ENCODE measurements at regions not wholly inside any gene's neighbourhood (a gene's known extent, or its start where the extent isn't known, plus 50 kb on each side); places are given as distances from the start of the nearest gene placed in this dataset.
"Not testable (repeated sequence)": the region's sequence is repeated elsewhere in the genome, so short reads cannot be mapped to it uniquely, and the experiment has no call there.

DNA sequence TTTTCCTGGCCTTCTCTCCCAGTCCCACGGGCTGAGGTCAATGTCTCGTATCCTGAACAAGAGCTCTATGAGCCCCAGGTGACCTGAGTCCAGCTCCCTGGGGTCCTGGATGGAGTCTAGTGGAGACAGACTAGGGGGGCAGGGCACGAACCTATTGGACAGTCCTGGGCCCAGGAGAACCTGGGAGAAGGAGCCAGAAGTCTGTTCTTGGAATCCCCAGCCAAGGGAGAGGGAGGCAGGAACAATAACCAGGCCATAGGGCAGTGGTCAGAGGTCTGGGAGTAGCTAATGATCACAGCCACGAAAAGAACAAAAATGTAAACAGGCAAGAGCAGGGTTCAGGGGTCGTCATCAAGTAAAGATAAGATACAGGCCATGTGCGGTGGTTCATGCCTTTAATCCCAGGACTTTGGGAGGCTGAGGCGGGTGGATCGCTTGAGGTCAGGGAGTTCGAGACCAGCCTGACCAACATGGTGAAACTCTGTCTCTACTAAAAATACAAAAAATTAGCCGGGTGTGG lies 60.8 kb downstream of the COPRS start:
- H3K27ac ChIP-seq, result no peak overlapping the region
- in situ Hi-C loops (cut with HindIII; ENCODE audit: low pct_ligation_motif_present, low sequenced_read_pairs), result no loop called here
- no peaks in the 10 kb centered on the region for H3K36me3 ChIP-seq (replicated peaks)
- TF ChIP-seq, protein P1, sequence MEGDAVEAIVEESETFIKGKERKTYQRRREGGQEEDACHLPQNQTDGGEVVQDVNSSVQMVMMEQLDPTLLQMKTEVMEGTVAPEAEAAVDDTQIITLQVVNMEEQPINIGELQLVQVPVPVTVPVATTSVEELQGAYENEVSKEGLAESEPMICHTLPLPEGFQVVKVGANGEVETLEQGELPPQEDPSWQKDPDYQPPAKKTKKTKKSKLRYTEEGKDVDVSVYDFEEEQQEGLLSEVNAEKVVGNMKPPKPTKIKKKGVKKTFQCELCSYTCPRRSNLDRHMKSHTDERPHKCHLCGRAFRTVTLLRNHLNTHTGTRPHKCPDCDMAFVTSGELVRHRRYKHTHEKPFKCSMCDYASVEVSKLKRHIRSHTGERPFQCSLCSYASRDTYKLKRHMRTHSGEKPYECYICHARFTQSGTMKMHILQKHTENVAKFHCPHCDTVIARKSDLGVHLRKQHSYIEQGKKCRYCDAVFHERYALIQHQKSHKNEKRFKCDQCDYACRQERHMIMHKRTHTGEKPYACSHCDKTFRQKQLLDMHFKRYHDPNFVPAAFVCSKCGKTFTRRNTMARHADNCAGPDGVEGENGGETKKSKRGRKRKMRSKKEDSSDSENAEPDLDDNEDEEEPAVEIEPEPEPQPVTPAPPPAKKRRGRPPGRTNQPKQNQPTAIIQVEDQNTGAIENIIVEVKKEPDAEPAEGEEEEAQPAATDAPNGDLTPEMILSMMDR (IDR thresholded peaks at IDR 0.05; ENCODE audit: low read depth, low read length, missing control alignments), result no peak
- no peak for DNase-seq
- no peak overlapping the region for H3K4me3 ChIP-seq (ENCODE audit: low read depth, low read length)
- no peaks in the 10 kb centered on the region for H3K27me3 ChIP-seq (replicated peaks)

GRCh38 chr17:31795941-31796340 lies 63.1 kb downstream of the COPRS start:
- in situ Hi-C loops (cut with HindIII; ENCODE audit: low pct_ligation_motif_present, low sequenced_read_pairs); DNase-seq; H3K4me3 ChIP-seq (ENCODE audit: low read depth, low read length); H3K27ac ChIP-seq; H3K27me3 ChIP-seq (replicated peaks); H3K36me3 ChIP-seq (replicated peaks): not testable (repeated sequence)

- Histone ChIP-seq H3K27me3 (replicated peaks) (no peaks in the 10 kb centered on the region), H3K4me3 (ENCODE audit: low read depth, low read length) (no peak overlapping the region), H3K27ac (no peak overlapping the region), H3K36me3 (replicated peaks) (no peaks in the 10 kb centered on the region)
- in situ Hi-C loops (cut with HindIII; ENCODE audit: low pct_ligation_motif_present, low sequenced_read_pairs), result no loop called here
- no peak for DNase-seq
- TF ChIP-seq, protein P1 (IDR thresholded peaks at IDR 0.05; ENCODE audit: low read depth, low read length, missing control alignments), result no peak
These were observed 64.9 kb downstream of the COPRS start for GRCh38 chr17:31794111-31794510.

DNA sequence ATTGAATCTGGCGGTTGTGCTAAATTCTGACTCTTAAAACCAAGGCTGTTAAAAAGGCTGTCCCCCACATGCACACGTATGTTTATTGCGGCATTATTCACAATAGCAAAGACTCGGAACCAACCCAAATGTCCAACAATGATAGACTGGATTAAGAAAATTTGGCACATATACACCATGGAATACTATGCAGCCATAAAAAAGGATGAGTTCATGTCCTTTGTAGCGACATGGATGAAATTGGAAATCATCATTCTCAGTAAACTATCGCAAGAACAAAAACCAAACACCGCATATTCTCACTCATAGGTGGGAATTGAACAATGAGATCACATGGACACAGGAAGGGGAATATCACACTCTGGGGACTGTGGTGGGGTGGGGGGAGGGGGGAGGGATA lies 65.4 kb downstream of the COPRS start:
- DNase-seq; H3K27ac ChIP-seq; in situ Hi-C loops (cut with HindIII; ENCODE audit: low pct_ligation_motif_present, low sequenced_read_pairs); H3K36me3 ChIP-seq (replicated peaks); H3K4me3 ChIP-seq (ENCODE audit: low read depth, low read length); H3K27me3 ChIP-seq (replicated peaks): not testable (repeated sequence)

GRCh38 chr17:31792007-31792585 lies 66.9 kb downstream of the COPRS start:
- no peaks in the 10 kb centered on the region for H3K36me3 ChIP-seq (replicated peaks)
- TF ChIP-seq, protein P1 (IDR thresholded peaks at IDR 0.05; ENCODE audit: low read depth, low read length, missing control alignments), result no peak
- H3K4me3 ChIP-seq (ENCODE audit: low read depth, low read length), result no peak overlapping the region
- no peaks in the 10 kb centered on the region for H3K27me3 ChIP-seq (replicated peaks)
- no peak for DNase-seq
- no peak overlapping the region for H3K27ac ChIP-seq
- in situ Hi-C loops (cut with HindIII; ENCODE audit: low pct_ligation_motif_present, low sequenced_read_pairs), result no loop called here

- H3K27ac ChIP-seq, result no peak overlapping the region
- H3K4me3 ChIP-seq (ENCODE audit: low read depth, low read length), result no peak overlapping the region
- DNase-seq, result no peak
- H3K27me3 ChIP-seq (replicated peaks), result no peaks in the 10 kb centered on the region
- TF ChIP-seq, protein P1 (IDR thresholded peaks at IDR 0.05; ENCODE audit: low read depth, low read length, missing control alignments), result no peak
- in situ Hi-C loops (cut with HindIII; ENCODE audit: low pct_ligation_motif_present, low sequenced_read_pairs), result no loop called here
- H3K36me3 ChIP-seq (replicated peaks), result no peaks in the 10 kb centered on the region
These were observed 69.1 kb downstream of the COPRS start for GRCh38 chr17:31789707-31790505.
